ENCODE measurements at regions not wholly inside any gene's neighbourhood (a gene's known extent, or its start where the extent isn't known, plus 50 kb on each side); places are given as distances from the start of the nearest gene placed in this dataset.

- DNase-seq (ENCODE audit: low spot score), result no peak
Observed at GRCh38 chr2:6354546-6354945, 511.2 kb downstream of the CMPK2 start.

DNA sequence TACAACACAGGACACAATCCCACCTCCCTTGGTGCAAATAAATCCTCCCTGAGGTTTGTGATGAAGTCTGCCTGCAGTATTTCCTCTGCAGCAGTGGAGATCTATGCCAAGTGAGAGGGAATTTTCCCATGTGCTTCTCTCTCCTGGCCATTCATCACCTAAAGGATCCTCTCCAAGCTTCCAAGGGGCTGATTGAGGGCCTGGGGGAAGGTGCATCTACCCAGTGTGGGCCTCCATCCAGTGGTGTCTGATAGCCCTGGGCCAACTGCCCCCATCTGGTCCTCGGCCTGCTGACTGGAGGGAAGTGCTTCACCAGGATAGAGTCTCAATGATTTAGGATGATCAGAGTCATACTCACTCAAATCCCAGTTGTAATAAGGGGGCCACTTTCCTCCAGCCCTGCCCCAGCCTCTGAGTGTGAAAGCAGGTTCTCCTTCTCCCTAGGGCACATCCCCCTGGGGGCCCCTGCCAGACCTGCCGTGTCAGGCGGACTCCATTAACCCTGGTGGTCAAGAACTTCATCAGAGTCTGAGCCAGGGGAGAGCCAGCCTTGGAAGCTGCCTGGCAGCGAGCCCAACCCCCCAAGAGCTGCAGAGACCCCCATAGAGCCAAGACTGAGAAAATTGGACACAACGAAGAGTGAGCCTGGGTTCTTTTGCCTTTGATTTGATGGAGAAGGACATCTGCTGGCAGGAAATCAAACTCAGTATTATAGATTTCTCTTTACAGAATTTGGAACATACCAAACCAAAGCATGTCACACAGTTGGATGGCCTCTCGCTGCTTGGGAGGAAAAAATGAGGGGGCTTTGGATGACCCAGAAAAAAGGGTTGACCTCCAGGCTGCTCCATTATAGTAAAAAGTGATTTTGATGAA lies 509.6 kb downstream of the CMPK2 start:
- no peak for DNase-seq (ENCODE audit: low spot score)

GRCh38 chr2:6358546-6358945 lies 507.2 kb downstream of the CMPK2 start:
- no peak for DNase-seq (ENCODE audit: low spot score)

GRCh38 chr2:6358985-6359384 lies 506.7 kb downstream of the CMPK2 start:
- DNase-seq (ENCODE audit: low spot score), result no peak

- DNase-seq (ENCODE audit: low spot score), result no peak
Observed at GRCh38 chr2:6359964-6360363, 505.7 kb downstream of the CMPK2 start.

- no peak for DNase-seq (ENCODE audit: low spot score)
Observed at GRCh38 chr2:6362671-6363450, 502.8 kb downstream of the CMPK2 start.

DNA sequence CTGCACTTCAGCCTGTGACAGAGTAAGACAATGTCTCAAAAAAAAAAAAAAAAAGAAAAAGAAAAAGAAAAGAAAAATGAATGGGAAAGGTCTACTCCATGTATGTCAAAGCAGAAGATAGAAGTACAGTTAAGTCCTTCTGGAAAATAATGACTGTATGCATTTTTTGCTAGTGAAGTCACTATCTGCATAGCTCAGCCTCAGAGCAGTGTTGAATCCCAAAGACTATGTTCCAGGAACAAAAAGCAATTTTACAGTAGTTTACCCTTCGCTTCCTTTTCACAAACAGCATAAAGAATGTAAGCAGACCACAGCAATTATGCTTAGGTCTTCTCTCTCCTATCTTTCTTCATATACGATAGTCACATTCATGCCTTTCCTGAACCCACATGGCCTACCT lies 497.4 kb downstream of the CMPK2 start:
- DNase-seq (ENCODE audit: low spot score), result no peak

GRCh38 chr2:6369266-6369665 lies 496.4 kb downstream of the CMPK2 start:
- no peak for DNase-seq (ENCODE audit: low spot score)

GRCh38 chr2:6370753-6371551 lies 494.8 kb downstream of the CMPK2 start:
- DNase-seq (ENCODE audit: low spot score), result no peak

DNA sequence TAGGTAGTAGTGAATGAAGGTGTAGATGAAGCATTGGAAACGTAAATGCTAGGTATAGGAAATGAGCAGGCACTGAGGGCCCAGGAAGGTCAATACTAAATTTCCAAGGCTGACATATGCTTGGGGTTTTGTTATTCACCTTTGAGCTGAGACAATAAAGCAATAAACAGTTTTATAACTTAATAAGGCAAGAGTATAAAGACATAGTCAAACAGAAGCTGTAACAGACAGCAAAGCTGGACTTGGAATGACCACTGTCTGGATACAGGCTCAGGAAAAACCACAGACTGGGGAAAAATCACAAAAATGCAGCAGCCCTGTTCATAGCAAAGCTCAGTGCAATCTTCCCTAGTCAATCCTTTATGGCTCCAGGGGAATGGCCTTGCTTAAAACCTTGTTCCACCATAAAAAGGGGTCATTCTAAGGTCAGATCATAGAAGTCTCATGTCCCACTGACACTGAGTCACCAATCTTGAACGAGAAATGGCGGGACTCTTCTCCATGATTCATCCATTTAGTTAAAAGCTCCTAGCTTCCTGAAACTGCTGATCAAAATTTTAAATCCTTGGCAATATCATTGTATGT lies 493.3 kb downstream of the CMPK2 start:
- peak; percentile 1 for DNase-seq (ENCODE audit: low spot score)

GRCh38 chr2:6381326-6381725 lies 484.4 kb downstream of the CMPK2 start:
- DNase-seq (ENCODE audit: low spot score), result no peak

- no peak for DNase-seq (ENCODE audit: low spot score)
Observed at GRCh38 chr2:6384341-6384740, 481.4 kb downstream of the CMPK2 start.

GRCh38 chr2:6392354-6392753 lies 473.4 kb downstream of the CMPK2 start:
- no peak for DNase-seq (ENCODE audit: low spot score)

GRCh38 chr2:6392966-6393365 lies 472.7 kb downstream of the CMPK2 start:
- DNase-seq (ENCODE audit: low spot score), result no peak

DNA sequence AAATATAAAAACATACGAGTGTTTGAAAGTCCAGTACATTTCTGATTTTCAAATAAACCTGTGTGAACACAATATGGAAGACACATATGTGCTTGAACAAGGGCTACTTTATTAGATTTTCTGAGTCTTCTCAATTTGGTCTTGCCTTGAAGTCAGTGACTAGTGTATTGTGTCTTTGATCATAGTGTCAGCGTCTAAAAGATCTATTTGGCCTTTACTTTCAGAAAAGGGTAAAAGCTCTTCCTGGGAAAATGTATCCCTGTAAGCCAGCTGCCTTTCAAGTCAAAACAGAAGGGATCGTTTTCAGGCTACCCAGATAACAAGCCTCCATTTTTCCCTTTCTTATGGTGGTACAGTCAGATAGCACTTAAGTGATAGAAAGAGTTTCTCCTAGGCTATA lies 471.9 kb downstream of the CMPK2 start:
- DNase-seq (ENCODE audit: low spot score), result no peak

- DNase-seq (ENCODE audit: low spot score), result no peak
Observed at GRCh38 chr2:6394276-6394675, 471.4 kb downstream of the CMPK2 start.

- no peak for DNase-seq (ENCODE audit: low spot score)
Observed at GRCh38 chr2:6398421-6398820, 467.3 kb downstream of the CMPK2 start.

GRCh38 chr2:6401301-6401700 lies 464.4 kb downstream of the CMPK2 start:
- no peak for DNase-seq (ENCODE audit: low spot score)

- no peak for DNase-seq (ENCODE audit: low spot score)
Observed at GRCh38 chr2:6408057-6408456, 457.6 kb downstream of the CMPK2 start.

DNA sequence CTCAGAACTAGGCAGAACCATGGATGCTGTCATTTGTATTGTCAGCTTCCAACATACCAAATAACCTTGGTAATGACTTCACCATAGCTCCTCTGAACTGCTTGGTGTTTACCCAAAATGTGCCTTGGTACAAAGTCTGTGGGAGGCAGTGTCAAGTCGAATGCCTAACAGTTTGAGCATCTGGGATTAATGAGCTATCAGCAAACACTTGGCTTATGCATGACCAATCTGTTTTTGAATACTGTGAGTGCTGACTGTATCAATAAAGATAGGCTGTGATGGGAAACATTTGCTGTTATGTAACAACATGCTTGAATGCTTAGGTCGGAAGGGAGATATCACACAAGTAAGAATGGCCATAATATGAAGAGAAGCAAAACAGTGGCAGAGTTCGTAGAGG lies 455.4 kb downstream of the CMPK2 start:
- DNase-seq (ENCODE audit: low spot score), result no peak

GRCh38 chr2:6412533-6413091 lies 453.1 kb downstream of the CMPK2 start:
- DNase-seq (ENCODE audit: low spot score), result no peak

- DNase-seq (ENCODE audit: low spot score), result no peak
Observed at GRCh38 chr2:6417050-6417449, 448.7 kb downstream of the CMPK2 start.

All from LoVo (cell line).